HT-29 (cell line): ENCODE measurements at regions not wholly inside any gene's neighbourhood (a gene's known extent, or its start where the extent isn't known, plus 50 kb on each side); places are given as distances from the start of the nearest gene placed in this dataset.
A peak's percentile ranks its signal among the peaks of the same experiment; 100 is the strongest.

ENCODE experiments used
- DNase-seq: peaks from one replicate; pipeline ENCODE4 v3.0.0-alpha.2; 2015; ENCODE audit warnings: low spot score

- peak; percentile 49 for DNase-seq
Measured at GRCh38 chr1:234721476-234722269, 111.7 kb upstream of the IRF2BP2 start.

DNA sequence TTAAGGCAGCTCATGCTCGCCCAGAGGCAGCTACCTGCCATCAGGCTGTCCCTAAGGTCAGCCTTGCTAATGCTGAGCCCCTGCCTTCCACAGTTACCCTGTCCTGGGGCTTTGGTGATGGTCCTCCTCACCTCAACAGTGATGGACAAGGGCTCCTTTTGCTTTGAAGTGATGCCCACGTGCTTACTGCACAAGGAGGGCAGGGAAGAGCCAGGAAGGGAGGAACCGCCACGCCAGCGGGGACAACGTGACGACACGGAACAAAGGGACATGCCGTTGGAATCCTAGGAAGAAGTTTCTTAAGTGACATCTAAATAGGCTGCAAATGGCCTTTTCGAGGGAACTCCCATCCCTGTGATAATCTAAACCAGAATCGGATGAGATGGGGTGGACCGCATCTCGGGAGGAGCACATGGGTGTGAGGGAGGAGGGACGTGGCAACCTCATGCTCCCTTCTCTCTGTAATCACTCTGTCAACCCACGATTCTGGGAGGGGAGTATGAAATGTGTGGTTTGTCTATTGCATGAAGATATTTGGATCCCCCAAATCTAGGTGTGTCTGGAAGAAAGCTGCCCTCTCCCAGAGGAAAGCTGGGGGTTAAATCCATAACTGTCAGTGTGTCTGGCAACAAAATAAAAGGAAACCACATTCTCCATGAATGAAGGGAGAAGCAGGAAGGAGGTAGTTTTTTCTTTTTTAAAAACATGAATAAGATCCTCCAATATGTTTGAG is 110.9 kb upstream of the IRF2BP2 start:
- no peak for DNase-seq

DNA sequence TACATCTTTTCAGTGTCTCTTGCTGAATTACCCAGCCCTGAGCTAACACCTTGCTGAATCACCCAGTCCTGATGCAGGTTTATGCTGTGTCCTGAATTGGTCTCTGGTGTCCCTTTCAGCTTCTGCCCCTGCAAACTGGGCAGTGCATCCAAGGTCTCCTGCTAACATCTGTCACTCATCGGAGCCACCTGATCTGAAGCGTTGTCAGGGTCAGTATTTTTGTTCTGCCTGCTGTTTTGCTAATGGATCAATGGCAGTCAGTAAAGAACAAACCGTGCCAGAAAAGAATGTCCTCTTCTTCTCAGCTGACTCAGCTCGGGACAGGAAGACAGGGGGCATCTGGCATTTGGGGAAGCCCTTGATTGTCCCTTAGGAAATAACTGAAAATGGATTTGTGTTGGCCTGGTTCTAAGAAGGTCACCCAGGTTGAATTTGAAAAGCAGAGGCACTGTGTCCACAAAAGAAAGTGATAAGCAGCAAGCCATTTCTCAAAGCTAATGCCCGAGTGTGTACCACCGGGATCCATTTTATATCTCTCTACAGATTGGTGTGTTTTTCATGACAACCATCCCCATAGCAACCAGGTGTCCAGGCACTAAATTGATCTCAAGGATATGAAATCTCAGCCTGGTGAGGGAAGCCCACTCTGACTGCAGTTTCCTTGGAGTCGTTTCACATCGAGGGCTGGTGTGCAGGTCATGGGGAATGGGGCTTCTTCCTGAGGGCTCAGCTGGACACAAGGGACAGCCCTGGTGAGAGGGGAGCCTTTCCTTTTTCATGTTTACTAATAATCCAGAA is 109.7 kb upstream of the IRF2BP2 start:
- no peak for DNase-seq

- no peak for DNase-seq
Measured at GRCh38 chr1:234718496-234719453, 108.8 kb upstream of the IRF2BP2 start.

DNA sequence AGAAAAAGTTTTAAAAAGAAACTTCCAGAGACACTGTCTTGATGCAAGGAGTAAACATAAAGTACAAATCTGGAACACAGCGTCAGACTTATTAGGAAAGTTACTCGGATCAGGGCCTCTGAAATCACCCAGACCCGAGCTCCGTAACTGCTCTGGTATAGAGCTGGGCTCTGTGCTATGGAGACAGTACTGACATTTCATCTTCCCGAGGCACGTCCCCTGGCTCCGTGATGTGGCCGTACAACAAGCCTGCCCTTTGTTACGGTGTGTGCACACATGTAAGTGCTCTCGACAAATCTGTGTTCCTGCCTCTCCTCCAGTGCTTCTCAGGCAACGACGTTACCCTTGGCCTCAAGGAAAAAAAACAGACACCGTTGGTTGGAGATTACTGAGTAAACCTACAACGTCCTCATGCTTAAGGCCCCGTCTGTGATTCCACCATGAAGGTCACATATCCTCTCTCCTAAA is 107.0 kb upstream of the IRF2BP2 start:
- no peak for DNase-seq

GRCh38 chr1:234715252-234716014 is 105.5 kb upstream of the IRF2BP2 start:
- DNase-seq, result no peak

GRCh38 chr1:234713859-234714258 is 103.9 kb upstream of the IRF2BP2 start:
- DNase-seq, result no peak

GRCh38 chr1:234713440-234713839 is 103.5 kb upstream of the IRF2BP2 start:
- DNase-seq, result no peak

- DNase-seq, result no peak
Measured at GRCh38 chr1:234712891-234713305, 102.9 kb upstream of the IRF2BP2 start.

DNA sequence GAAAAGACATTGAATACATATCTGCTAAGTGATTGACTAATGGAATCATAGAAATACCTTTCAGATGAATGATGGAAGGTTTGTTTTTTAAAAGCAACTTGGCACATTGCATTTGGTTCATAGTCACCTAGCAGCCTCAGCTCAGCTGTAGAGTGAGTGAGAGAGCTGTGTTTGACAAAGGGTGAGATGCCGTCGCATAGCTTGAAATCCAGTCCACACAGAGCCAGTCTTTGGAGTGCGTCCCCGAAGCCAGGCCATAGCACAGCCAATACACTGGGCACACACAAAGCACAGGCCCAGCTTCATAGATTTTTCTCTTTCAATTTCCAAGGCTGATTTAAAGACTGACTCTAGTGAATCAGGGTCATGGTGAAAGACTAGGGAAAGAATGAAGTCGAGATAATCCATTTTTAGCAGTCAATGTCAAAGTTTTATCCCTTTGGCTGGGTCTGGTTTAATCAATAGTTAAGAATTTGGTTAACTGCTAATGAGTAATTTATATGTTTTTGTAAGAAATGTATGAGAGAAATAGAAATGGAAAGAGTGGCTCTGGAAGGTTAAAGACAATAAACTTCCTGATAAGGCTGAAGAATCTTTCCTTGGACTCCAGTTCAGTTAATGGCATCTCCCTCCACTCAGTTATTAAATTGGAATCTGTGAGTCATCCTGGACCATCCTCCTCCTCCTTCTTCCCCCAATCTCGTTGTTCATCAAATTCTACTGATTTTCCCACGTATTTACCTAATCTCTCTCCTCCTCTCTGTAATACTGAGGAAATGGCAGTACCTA is 101.2 kb upstream of the IRF2BP2 start:
- no peak for DNase-seq

DNA sequence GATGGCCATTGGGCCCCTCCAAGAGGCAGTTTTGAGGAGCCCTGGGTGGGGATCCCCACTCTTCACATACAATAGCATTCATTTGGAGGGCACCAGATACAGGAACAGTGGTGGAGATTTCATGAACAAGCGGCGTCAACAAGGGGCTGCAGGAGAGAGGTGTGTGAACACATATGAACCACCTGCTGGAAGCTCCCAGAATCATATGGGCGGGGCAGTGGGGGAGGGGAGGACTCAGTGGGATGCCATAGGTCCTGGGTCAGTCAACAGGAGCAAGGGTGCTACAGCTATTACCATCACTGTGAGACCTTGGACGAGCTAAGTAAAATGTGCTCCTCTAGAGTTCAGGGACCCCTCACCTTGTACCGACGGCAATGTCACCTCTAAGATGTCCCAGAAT is 100.4 kb upstream of the IRF2BP2 start:
- no peak for DNase-seq

- DNase-seq, result no peak
Measured at GRCh38 chr1:234709473-234710228, 99.7 kb upstream of the IRF2BP2 start.

GRCh38 chr1:234708700-234709395 is 98.9 kb upstream of the IRF2BP2 start:
- no peak for DNase-seq

- DNase-seq, result no peak
Measured at GRCh38 chr1:234707641-234708040, 97.7 kb upstream of the IRF2BP2 start.

GRCh38 chr1:234706931-234707330 is 97.0 kb upstream of the IRF2BP2 start:
- no peak for DNase-seq

DNA sequence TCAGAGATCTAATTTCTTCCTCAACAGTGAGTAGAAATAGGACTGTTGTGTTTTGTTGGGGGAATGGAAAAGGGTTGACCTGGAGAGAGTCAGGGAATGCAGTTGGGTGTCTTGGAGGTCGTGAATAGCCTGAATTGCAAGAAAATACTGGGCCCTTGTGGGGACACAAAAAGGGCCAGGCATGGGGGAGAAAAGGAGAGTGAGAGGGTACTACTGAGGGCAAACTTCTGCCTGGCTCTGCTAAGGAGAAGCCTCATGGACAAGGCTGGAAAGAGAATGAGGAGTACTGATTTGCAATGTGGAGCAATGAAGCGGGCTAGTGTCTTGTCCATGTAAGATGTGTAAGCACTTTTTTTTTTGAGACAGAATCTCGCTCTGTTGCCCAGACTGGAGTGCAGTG is 96.2 kb upstream of the IRF2BP2 start:
- DNase-seq, result no peak

DNA sequence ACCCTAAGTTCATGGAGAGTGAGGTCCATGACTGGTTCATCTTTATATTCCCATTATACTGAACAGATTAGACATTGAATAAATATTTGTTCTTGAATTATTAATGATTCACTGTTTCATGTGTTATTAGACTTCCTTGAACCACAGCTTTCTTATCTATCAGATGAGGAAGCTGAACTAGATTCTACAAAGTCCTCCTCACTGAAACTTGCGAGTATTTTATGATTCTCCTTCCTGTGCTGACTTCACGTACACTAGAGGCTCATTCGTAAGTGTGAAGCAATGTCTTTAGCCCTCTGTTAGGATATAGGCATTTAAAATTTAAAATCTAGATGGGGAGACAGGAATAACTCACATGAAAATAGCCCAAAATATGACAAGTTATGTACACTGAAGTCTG is 95.6 kb upstream of the IRF2BP2 start:
- no peak for DNase-seq
